BJ (cell line): ENCODE measurements at regions not wholly inside any gene's neighbourhood (a gene's known extent, or its start where the extent isn't known, plus 50 kb on each side); places are given as distances from the start of the nearest gene placed in this dataset.
A peak's percentile ranks its signal among the peaks of the same experiment; 100 is the strongest.
"Not testable (repeated sequence)": the region's sequence is repeated elsewhere in the genome, so short reads cannot be mapped to it uniquely, and the experiment has no call there.

Experiments used
- CTCF ChIA-PET: fragments of 350-600 bp; formaldehyde crosslinking; extraction: SDS; loops from one replicate; lab custom pipeline; 2021; ENCODE audit warnings: antibody characterized with exemption, inconsistent platforms; lab: Yijun Ruan, JAX
- POLR2A ChIA-PET: fragments of 300-600 bp; sonication (Branson Sonifier 250); formaldehyde crosslinking; extraction: SDS; loops from one replicate; lab custom pipeline; 2021; ENCODE audit warnings: antibody characterized with exemption; lab: Charles Lee
- DNase-seq: peaks from one replicate; pipeline ENCODE4 v3.0.0-alpha.2; 2011; ENCODE audit warnings: low read depth
- H3K27me3 ChIP-seq: 2 replicates; pipeline ENCODE4 v1.6.0; 2011; ENCODE audit warnings: low read length; ENCODE audit not compliant: control insufficient read depth, insufficient read depth
- H3K36me3 ChIP-seq: 2 replicates; pipeline ENCODE4 v1.5.1; 2011; ENCODE audit warnings: low read length; ENCODE audit not compliant: control insufficient read depth, insufficient read depth
- H3K4me3 ChIP-seq: 2 replicates; pipeline ENCODE4 v1.5.1; 2011; ENCODE audit warnings: low read depth, mild to moderate bottlenecking, control low read depth, low read length
- TF ChIP-seq, protein P1 (sequence below): IDR thresholded peaks from 2 replicates; pipeline ENCODE4 v1.5.1; 2011; ENCODE audit warnings: low read depth, mild to moderate bottlenecking, control low read depth, inconsistent platforms, low read length, moderate library complexity; ENCODE audit not compliant: insufficient read depth

GRCh38 chr1:195723796-195724194 is 884.4 kb downstream of the KCNT2 start:
- ChIA-PET POLR2A (no interaction called here), CTCF (no interaction called here)

DNA sequence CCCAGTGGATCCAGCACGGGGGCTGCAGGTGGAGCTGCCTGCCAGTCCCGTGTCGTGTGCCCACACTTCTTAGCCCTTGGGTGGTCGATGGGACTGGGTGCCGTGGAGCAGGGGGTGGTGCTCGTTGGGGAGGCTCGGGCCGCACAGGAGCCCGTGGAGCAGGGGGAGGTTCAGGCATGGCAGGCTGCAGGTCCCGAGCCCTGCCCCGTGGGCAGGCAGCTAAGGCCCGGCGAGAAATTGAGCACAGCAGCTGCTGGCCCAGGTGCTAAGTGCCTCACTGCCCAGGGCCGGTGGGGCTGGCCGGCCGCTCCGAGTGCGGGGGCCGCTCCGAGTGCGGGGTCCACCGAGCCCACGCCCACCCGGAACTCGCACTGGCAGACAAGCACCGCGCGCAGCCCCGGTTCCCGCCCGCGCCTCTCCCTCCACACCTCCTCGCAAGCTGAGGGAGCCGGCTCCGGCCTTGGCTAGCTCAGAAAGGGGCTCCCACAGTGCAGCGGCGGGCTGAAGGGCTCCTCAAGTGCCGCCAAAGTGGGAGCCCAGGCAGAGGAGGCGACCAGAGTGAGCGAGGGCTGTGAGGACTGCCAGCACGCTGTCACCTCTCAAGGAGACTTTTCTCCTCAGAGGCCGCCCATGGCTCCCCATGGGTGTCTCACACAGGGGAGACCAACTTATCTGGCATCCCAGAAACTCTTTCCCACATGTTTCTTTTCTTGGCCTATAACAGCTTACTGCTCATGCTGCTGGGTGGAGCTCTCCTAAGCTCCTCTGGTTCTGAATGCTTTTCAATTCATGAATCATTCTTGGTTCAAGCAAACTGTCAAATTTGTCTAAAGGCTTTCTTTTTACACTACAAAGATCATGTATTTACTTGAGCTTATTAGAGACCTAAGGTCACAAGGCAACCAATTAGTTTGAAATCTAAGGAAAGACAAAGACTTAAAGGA is 885.1 kb downstream of the KCNT2 start:
- POLR2A ChIA-PET, CTCF ChIA-PET, H3K4me3 ChIP-seq: not testable (repeated sequence)

More at GRCh38 chr1:195723796-195724194, 884.4 kb downstream of the KCNT2 start:
- Histone ChIP-seq H3K36me3 (no peaks in the 10 kb centered on the region), H3K27me3 (no peaks in the 10 kb centered on the region), H3K4me3 (no peak overlapping the region)
- no peak for DNase-seq
- TF ChIP-seq, protein P1, sequence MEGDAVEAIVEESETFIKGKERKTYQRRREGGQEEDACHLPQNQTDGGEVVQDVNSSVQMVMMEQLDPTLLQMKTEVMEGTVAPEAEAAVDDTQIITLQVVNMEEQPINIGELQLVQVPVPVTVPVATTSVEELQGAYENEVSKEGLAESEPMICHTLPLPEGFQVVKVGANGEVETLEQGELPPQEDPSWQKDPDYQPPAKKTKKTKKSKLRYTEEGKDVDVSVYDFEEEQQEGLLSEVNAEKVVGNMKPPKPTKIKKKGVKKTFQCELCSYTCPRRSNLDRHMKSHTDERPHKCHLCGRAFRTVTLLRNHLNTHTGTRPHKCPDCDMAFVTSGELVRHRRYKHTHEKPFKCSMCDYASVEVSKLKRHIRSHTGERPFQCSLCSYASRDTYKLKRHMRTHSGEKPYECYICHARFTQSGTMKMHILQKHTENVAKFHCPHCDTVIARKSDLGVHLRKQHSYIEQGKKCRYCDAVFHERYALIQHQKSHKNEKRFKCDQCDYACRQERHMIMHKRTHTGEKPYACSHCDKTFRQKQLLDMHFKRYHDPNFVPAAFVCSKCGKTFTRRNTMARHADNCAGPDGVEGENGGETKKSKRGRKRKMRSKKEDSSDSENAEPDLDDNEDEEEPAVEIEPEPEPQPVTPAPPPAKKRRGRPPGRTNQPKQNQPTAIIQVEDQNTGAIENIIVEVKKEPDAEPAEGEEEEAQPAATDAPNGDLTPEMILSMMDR = no peak

DNA sequence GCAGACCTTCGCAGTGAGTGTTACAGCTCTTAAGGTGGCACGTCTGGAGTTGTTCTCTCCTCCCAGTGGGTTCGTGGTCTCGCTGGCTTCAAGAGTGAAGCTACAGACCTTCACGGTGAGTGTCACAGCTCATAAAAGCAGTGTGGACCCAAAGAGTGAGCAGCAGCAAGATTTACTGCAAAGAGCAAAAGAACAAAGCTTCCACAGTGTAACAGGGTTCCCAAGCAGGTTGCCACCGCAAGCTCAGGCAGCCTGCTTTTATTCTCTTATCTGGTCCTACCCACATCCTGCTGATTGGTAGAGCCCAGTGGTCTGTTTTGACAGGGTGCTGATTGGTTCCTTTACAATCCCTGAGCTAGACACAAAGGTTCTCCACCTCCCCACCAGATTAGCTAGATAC is 886.1 kb downstream of the KCNT2 start:
- POLR2A ChIA-PET = not testable (repeated sequence)

More for the DNA sequence above, 885.1 kb downstream of the KCNT2 start:
- DNase-seq, H3K36me3 ChIP-seq, H3K27me3 ChIP-seq: not testable (repeated sequence)

DNA sequence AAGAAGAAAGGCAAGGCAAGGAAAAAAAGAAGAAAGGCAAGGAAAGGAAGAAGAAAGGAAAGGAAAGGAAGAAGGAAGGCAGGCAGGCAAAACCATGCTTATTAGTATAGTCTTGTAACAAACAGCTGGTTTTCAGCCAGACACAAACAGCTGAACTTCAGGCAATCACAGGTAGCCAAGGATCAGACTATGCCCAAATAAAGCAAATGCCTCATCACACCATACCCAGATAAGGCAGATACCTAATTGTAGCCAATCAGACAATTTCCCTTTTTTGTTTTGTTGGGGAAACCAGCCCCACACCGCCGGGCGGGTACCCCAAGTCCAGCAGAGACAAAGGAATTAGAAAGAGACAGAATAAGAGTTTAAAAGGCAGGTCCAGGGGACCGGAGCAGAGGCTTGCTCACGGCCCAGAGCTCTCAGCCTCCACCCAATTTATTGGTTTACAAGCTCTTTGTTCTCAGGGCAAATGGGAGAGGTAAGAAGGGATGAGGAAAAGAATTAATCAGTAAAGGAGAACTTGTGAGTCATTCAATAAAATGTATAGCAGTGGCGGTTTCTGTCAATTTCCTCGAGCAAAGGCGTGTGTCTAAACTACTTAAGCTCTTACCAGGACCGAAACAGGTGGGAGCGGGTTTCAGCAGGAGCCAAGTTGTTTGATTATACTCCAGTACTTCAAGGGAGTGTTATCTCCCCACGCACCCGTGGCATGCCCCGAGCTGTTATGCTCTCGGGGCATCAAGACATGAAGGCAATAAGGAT is 886.8 kb downstream of the KCNT2 start:
- no peaks in the 10 kb centered on the region for H3K36me3 ChIP-seq
- POLR2A ChIA-PET = no interaction called here
- H3K27me3 ChIP-seq = no peaks in the 10 kb centered on the region
- TF ChIP-seq, protein P1 = no peak
- no peak for DNase-seq
- no peak overlapping the region for H3K4me3 ChIP-seq
- CTCF ChIA-PET = no interaction called here

More for the DNA sequence above, 886.1 kb downstream of the KCNT2 start:
- DNase-seq, H3K36me3 ChIP-seq, H3K27me3 ChIP-seq, H3K4me3 ChIP-seq, CTCF ChIA-PET: not testable (repeated sequence)

GRCh38 chr1:195717651-195718050 is 890.6 kb downstream of the KCNT2 start:
- no peak overlapping the region for H3K4me3 ChIP-seq
- no peaks in the 10 kb centered on the region for H3K27me3 ChIP-seq
- no peaks in the 10 kb centered on the region for H3K36me3 ChIP-seq
- DNase-seq = peak; percentile 9
- POLR2A ChIA-PET = no interaction called here
- TF ChIP-seq, protein P1 = peak; percentile 74
- CTCF ChIA-PET = no interaction called here

- POLR2A ChIA-PET = no interaction called here
- DNase-seq = no peak
- TF ChIP-seq, protein P1 = no peak
- no peaks in the 10 kb centered on the region for H3K27me3 ChIP-seq
- no peaks in the 10 kb centered on the region for H3K36me3 ChIP-seq
- CTCF ChIA-PET = interaction anchor here (0.6 to 0.9 kb wide), 5 partner anchors 11 to 945 kb away, joined by 3 to 4 read pairs (median 4); no protein-coding TSS in a partner anchor
- H3K4me3 ChIP-seq = no peak overlapping the region
Measured at GRCh38 chr1:195715652-195716051, 892.6 kb downstream of the KCNT2 start.
